HG03342 (cell line): ENCODE measurements at regions not wholly inside any gene's neighbourhood (a gene's known extent, or its start where the extent isn't known, plus 50 kb on each side); places are given as distances from the start of the nearest gene placed in this dataset.

Source experiments
- ATAC-seq: cut with Tn5 transposase; IDR thresholded peaks from one replicate; pipeline ENCODE4 v1.9.1; 2021; ENCODE audit warnings: mild to moderate bottlenecking, moderate library complexity; ENCODE audit not compliant: unreplicated experiment

- ATAC-seq = no peak
These were observed 262.7 kb downstream of the CHL1 start for GRCh38 chr3:459311-459670.

DNA sequence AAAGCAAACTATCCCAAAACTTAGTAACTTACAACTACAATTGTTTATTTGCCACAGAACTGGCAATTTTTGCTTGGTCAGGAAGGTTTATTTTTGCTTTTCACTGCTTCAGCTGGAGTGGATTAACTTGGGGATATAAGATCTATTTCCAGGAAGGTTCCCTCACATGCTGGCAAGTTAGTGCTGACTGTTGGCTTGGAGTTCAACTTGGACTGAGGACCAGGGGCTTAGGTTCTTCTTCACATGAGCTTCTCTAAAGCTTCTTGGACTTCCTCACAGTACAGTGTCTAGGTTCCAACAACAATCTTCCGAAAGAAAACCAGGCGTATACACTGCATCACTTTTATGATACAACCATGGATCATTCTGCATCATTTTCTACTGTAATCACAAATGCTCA, 264.4 kb downstream of the CHL1 start:
- no peak for ATAC-seq

- ATAC-seq = no peak
These were observed 266.3 kb downstream of the CHL1 start for GRCh38 chr3:462851-463250.

- ATAC-seq = peak; percentile 98
These were observed 267.0 kb downstream of the CHL1 start for GRCh38 chr3:463252-464192.

GRCh38 chr3:464255-464654, 267.7 kb downstream of the CHL1 start:
- ATAC-seq = no peak

DNA sequence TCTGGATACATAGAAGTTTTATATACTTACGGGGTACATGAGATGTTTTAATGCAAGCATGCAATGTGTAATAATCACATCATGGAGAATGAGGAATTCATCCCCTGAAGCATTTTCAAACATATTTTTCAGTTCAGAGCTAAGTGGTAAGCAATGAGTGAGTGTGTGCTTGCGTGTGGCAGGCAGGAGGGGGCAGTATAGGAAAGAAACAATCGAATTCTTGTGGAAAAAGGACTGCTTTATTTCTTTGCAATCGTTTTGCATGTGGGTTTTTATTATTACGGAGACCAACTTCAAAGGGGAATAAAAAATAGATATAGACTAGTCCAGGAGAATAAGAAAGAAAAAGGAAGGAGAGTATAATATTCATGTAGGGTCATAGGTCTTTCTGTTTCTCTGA, 271.6 kb downstream of the CHL1 start:
- ATAC-seq = no peak

DNA sequence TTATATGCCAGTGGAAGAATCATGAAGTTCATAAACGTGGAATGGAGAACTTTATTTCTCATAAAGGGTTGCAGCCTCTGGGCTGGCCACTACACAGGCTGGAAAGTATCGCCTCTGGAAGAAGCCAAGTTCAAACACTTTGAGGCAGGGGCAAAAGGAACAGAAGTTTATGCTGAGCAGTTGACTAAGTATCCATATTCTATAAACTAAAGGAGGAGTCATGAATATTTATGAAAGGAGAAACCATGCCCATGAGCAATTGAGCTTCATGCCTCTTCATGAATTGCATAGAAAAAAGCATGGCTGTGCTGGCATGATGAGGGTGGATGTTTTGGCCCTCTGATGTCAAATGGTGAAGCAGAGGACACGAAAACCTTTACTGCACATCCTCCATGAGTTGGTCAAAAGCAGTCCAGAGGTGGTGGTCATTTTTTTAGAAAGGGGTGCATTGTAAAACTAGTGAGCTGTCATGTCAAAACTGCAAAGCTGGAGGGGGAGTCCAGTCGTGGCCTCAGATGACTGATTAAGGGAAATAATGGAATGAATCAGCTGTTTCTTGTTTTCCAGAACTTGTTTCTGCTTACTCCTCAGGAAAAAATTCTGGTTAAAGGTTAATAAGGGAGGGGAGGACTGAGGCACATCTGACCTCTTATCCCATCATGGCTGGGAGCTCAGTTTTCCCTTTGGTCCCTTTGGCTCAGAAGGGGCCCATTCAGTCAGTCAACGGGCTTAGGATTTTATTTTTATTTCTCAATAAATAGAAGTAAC, 276.7 kb downstream of the CHL1 start:
- no peak for ATAC-seq

- no peak for ATAC-seq
These were observed 278.3 kb downstream of the CHL1 start for GRCh38 chr3:474828-475227.

DNA sequence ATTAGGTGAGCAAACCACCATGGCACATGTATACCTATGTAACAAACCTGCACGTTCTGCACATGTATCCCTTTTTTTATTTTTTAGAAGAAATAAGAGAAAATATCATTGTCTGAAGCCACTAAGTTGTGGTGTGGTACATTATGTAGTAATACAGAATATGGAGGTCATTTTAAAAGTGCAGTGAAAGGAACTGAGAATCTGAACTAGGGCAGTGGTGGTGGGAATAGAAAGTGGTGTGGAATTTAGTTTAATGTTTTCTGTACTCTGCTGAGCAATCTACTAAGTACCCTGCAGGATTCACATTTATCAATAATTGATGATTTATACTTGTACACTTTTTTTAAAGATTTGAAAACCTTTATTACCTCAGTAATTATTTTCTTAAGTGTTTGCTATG, 283.5 kb downstream of the CHL1 start:
- no peak for ATAC-seq

DNA sequence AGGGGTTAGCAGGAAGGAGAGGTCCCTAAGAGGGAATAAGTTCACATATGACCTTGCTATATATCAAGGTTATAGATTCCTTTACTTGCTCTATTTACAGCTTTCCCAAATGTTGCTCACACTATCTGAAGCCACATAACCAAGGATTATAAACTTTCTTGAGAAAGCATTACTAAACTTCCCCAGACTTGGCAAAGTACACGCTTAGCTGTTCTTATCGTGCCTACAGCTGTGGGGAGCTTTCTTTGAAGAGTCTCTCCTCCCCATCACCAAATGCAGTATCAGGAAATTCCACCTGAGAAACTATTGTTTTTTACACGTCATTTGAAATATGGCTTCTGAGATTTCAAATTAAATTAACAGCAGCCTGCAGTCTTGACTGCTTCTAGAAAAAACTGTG, 284.5 kb downstream of the CHL1 start:
- no peak for ATAC-seq

- ATAC-seq = peak; percentile 50
These were observed 285.1 kb downstream of the CHL1 start for GRCh38 chr3:481680-482079.

GRCh38 chr3:482479-482878, 285.9 kb downstream of the CHL1 start:
- ATAC-seq = no peak

- no peak for ATAC-seq
These were observed 287.8 kb downstream of the CHL1 start for GRCh38 chr3:484341-484740.

- no peak for ATAC-seq
These were observed 291.1 kb downstream of the CHL1 start for GRCh38 chr3:487614-488013.

DNA sequence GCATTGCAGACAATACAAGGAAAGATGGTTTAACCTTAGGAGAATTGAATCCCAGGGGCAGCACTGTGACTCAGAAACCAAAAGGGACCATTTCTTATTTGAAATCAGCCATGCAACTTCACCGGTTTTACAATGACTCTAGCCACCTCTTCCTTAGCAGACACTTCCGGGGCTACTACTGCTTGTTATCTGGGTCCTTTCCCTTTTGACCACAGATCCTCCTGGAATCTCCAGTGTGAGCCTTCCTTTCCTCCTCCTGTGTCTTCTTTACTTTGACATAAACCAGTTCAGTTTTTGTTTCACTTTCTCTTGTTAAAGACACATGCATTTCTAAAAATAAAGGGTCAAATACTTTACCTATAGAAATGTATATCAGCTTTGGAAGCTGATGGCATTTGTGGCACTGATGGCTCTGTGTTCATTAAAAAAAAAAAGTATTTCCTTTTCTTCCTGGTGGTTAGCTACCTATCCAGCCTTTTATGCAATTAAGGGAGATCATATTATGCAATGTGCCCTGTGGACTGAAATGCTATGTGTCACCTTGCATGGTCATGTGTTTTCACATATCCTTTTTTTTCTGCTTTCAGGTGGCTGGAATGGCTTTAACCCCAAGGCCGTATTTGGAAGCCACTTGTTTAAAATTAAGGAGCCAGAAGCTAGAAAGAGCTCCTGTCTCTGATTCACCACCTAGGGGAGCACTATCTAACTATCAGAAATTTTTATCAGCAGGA, 296.2 kb downstream of the CHL1 start:
- ATAC-seq = peak; percentile 47

DNA sequence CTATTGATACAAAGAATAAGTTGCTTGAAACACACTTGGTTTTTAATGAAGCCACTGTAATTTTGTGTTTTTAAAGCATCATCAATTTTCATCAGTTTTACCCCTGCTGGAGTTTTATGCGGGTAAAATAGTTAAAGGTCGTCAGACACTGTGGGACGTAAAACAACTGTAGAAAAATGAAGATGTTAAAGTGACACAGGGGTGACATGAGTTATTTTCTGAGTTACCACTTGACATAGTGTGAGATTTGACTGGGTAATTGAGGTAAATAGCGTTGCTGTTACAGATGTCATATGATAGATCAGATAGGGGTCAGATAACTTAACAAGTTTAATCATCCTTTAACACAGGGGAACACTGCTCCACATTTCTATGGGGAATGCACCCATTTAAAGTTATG, 297.6 kb downstream of the CHL1 start:
- no peak for ATAC-seq

DNA sequence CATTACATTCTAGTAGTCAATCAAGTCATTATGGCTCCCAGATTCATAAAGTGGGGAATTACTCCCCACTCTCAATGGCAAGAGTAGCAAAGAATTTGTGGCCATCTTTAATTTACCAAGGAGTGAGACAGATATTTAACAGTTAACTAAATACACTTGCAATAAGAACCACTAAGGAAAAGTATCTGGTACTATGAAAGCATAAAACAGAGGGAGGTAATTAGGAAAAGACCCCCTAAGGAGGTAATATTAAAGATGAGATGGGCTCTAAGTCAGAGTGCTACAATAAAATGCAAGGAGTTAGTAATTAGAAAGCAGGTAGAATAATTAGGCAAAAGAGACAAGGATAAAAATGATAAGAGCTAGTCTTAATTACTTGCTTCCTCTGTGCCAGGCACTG, 301.9 kb downstream of the CHL1 start:
- ATAC-seq = no peak

DNA sequence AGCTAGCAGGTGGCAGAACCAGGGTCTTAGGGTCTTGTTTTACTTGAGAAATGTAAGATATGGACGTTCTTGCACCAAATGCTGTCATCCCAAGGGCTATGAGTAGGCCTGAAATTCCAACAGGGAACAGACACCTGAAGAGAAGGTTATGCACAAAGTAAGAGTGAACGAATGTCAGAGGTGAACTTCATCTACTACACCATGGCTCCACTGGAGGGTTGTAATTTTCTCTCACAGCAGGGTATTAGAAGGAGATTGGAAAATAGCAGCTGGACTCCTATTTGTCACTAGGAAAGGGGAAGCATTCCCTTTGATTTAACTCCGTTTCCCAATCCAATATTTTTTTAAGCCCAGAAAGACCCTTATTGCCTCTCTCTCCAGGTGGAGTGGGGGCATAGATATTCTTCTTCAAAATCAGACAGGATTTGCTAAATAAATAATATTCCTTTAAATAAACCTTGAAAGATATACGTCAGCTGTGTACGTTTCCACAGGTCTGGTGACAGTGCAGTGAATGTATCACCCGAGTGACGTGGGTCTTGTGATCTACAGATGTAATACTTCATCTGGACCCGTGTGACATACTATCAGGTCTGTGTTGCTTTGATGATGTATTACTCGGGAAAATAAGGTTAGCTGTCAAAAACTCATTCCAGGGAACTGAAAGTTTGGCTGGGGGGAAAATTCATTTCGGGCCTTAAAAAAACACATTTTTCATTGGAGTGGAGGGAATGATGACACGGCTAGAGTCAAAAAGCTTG, 302.6 kb downstream of the CHL1 start:
- ATAC-seq = no peak

- ATAC-seq = no peak
These were observed 305.9 kb downstream of the CHL1 start for GRCh38 chr3:502486-502885.

- ATAC-seq = no peak
These were observed 316.7 kb downstream of the CHL1 start for GRCh38 chr3:513301-513700.

DNA sequence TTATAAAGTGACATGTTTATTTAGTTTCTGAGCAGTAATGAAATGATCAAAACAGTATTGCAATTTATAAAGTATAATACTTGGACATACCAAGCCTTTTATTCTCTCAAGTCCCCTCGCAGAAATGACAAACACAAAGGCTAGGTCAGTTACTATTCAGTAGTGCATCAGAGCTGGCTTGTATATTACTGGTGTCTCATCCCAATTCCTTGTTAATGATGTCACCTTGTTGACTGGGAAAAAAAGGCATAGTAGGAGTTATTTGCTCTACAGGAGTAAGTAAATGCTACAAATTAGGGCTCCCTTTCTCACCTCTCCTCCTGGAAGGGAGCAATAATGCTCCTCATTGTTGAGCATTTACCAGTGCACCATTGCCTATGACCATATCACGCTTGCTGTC, 317.6 kb downstream of the CHL1 start:
- ATAC-seq = no peak
